HG03039 (cell line): ENCODE measurements at regions not wholly inside any gene's neighbourhood (a gene's known extent, or its start where the extent isn't known, plus 50 kb on each side); places are given as distances from the start of the nearest gene placed in this dataset.
"Not testable (repeated sequence)": the region's sequence is repeated elsewhere in the genome, so short reads cannot be mapped to it uniquely, and the experiment has no call there.

Experiments used
- ATAC-seq: cut with Tn5 transposase; IDR thresholded peaks from one replicate; pipeline ENCODE4 v1.9.1; 2021; ENCODE audit warnings: mild to moderate bottlenecking, moderate library complexity; ENCODE audit not compliant: unreplicated experiment

- no peak for ATAC-seq
These were observed 352.4 kb downstream of the GALC start for GRCh38 chr14:87640553-87640952.

- ATAC-seq = no peak
These were observed 354.8 kb downstream of the GALC start for GRCh38 chr14:87638196-87638595.

- ATAC-seq = no peak
These were observed 357.5 kb downstream of the GALC start for GRCh38 chr14:87635442-87635841.

GRCh38 chr14:87632796-87633195, 360.2 kb downstream of the GALC start:
- ATAC-seq = no peak

- no peak for ATAC-seq
These were observed 362.1 kb downstream of the GALC start for GRCh38 chr14:87630846-87631245.

- no peak for ATAC-seq
These were observed 363.2 kb downstream of the GALC start for GRCh38 chr14:87629788-87630187.

GRCh38 chr14:87628780-87629179, 364.2 kb downstream of the GALC start:
- ATAC-seq = no peak

GRCh38 chr14:87628129-87628528, 364.9 kb downstream of the GALC start:
- no peak for ATAC-seq

GRCh38 chr14:87626266-87626665, 366.7 kb downstream of the GALC start:
- no peak for ATAC-seq

GRCh38 chr14:87623616-87624015, 369.4 kb downstream of the GALC start:
- ATAC-seq = no peak

GRCh38 chr14:87617079-87617478, 375.9 kb downstream of the GALC start:
- ATAC-seq = no peak

- peak; percentile 87 for ATAC-seq
These were observed 376.9 kb downstream of the GALC start for GRCh38 chr14:87615822-87616679.

GRCh38 chr14:87615047-87615446, 377.9 kb downstream of the GALC start:
- no peak for ATAC-seq

- ATAC-seq = no peak
These were observed 379.1 kb downstream of the GALC start for GRCh38 chr14:87613881-87614280.

GRCh38 chr14:87607056-87607455, 385.9 kb downstream of the GALC start:
- not testable (repeated sequence) for ATAC-seq

GRCh38 chr14:87601036-87601435, 391.9 kb downstream of the GALC start:
- no peak for ATAC-seq

GRCh38 chr14:87600240-87600639, 392.7 kb downstream of the GALC start:
- ATAC-seq = no peak

- no peak for ATAC-seq
These were observed 411.7 kb downstream of the GALC start for GRCh38 chr14:87581298-87581697.

- no peak for ATAC-seq
These were observed 413.9 kb downstream of the GALC start for GRCh38 chr14:87579036-87579435.

- no peak for ATAC-seq
These were observed 417.6 kb downstream of the GALC start for GRCh38 chr14:87575378-87575777.

GRCh38 chr14:87573591-87573990, 419.4 kb downstream of the GALC start:
- ATAC-seq = no peak

- no peak for ATAC-seq
These were observed 425.2 kb downstream of the GALC start for GRCh38 chr14:87567618-87568295.
